H9 (cell line): ENCODE measurements at regions not wholly inside any gene's neighbourhood (a gene's known extent, or its start where the extent isn't known, plus 50 kb on each side); places are given as distances from the start of the nearest gene placed in this dataset.
A peak's percentile ranks its signal among the peaks of the same experiment; 100 is the strongest.
"Not testable (repeated sequence)": the region's sequence is repeated elsewhere in the genome, so short reads cannot be mapped to it uniquely, and the experiment has no call there.

Source experiments
- DNase-seq: peaks from one replicate; pipeline ENCODE4 v3.0.0-alpha.2; 2017
- H2AFZ ChIP-seq: one replicate; pipeline ENCODE4 v1.6.1; 2013; ENCODE audit warnings: mild to moderate bottlenecking, low read length, control low read depth, moderate library complexity
- H2AK5ac ChIP-seq: 2 replicates; pipeline ENCODE4 v1.6.1; 2013; ENCODE audit warnings: low read length, control low read depth, mixed read lengths; ENCODE audit not compliant: insufficient read length
- H2BK120ac ChIP-seq: one replicate; pipeline ENCODE4 v1.6.1; 2013; ENCODE audit warnings: low read depth, mild to moderate bottlenecking, low read length, control low read depth, inconsistent platforms; ENCODE audit not compliant: poor library complexity, severe bottlenecking
- H2BK12ac ChIP-seq: 2 replicates; pipeline ENCODE4 v1.6.1; 2013; ENCODE audit warnings: low read length, control low read depth, mixed read lengths, low read depth; ENCODE audit not compliant: insufficient read length
- H2BK15ac ChIP-seq: 2 replicates; pipeline ENCODE4 v1.6.1; 2013; ENCODE audit warnings: low read depth, low read length, control low read depth
- H2BK20ac ChIP-seq: one replicate; pipeline ENCODE4 v1.6.1; 2013; ENCODE audit warnings: low read depth, mild to moderate bottlenecking, low read length, control low read depth, inconsistent platforms; ENCODE audit not compliant: poor library complexity, severe bottlenecking
- H2BK5ac ChIP-seq: 2 replicates; pipeline ENCODE4 v1.6.1; 2013; ENCODE audit warnings: low read length, control low read depth, mixed read lengths; ENCODE audit not compliant: insufficient read length
- H3K14ac ChIP-seq: 2 replicates; pipeline ENCODE4 v1.6.1; 2013; ENCODE audit warnings: low read length, control low read depth; ENCODE audit not compliant: insufficient read depth
- H3K18ac ChIP-seq: 2 replicates; pipeline ENCODE4 v1.6.1; 2013; ENCODE audit warnings: low read depth, mild to moderate bottlenecking, mixed read lengths, low read length, control low read depth; ENCODE audit not compliant: insufficient read length
- H3K23ac ChIP-seq: 2 replicates; pipeline ENCODE4 v1.6.1; 2013; ENCODE audit warnings: low read length, control low read depth, mixed read lengths, low read depth; ENCODE audit not compliant: insufficient read length
- H3K23me2 ChIP-seq: 2 replicates; pipeline ENCODE4 v1.6.1; 2013; ENCODE audit warnings: low read depth, mild to moderate bottlenecking, mixed read lengths, low read length, control low read depth; ENCODE audit not compliant: insufficient read length, poor library complexity, severe bottlenecking
- H3K27ac ChIP-seq: 2 replicates; pipeline ENCODE4 v1.5.1; 2013; ENCODE audit warnings: low read length, control low read depth, mixed read lengths, low read depth; ENCODE audit not compliant: insufficient read length
- H3K27me3 ChIP-seq: 2 replicates; pipeline ENCODE4 v1.6.1; 2013; ENCODE audit warnings: low read length, control low read depth, inconsistent platforms; ENCODE audit not compliant: insufficient read depth
- H3K4ac ChIP-seq: 2 replicates; pipeline ENCODE4 v1.6.1; 2013; ENCODE audit warnings: low read depth, mild to moderate bottlenecking, control low read depth, inconsistent platforms, low read length, moderate library complexity
- H3K4me1 ChIP-seq: 2 replicates; pipeline ENCODE4 v1.6.1; 2013; ENCODE audit warnings: low read length, control low read depth, inconsistent platforms; ENCODE audit not compliant: insufficient read depth
- H3K4me2 ChIP-seq: 2 replicates; pipeline ENCODE4 v1.6.1; 2013; ENCODE audit warnings: low read length, control low read depth, mixed read lengths; ENCODE audit not compliant: insufficient read length, insufficient read depth
- H3K56ac ChIP-seq: 2 replicates; pipeline ENCODE4 v1.6.1; 2013; ENCODE audit warnings: low read depth, mild to moderate bottlenecking, mixed read lengths, low read length, control low read depth; ENCODE audit not compliant: insufficient read length
- H3K79me1 ChIP-seq: 2 replicates; pipeline ENCODE4 v1.6.1; 2013; ENCODE audit warnings: low read depth, mild to moderate bottlenecking, moderate library complexity, low read length, control low read depth, inconsistent platforms; ENCODE audit not compliant: insufficient read depth, poor library complexity, severe bottlenecking
- H3K79me2 ChIP-seq: 2 replicates; pipeline ENCODE4 v1.6.1; 2013; ENCODE audit warnings: low read length, control low read depth, inconsistent platforms; ENCODE audit not compliant: insufficient read depth
- H3K9ac ChIP-seq: 2 replicates; pipeline ENCODE4 v1.6.1; 2013; ENCODE audit warnings: low read length, control low read depth, mixed read lengths; ENCODE audit not compliant: insufficient read length; ENCODE audit errors: extremely low read depth
- H3K9me3 ChIP-seq: one replicate; pipeline ENCODE4 v1.6.1; 2013; ENCODE audit warnings: low read depth, low read length, inconsistent platforms; ENCODE audit not compliant: control insufficient read depth
- H3T11ph ChIP-seq: one replicate; pipeline ENCODE4 v1.6.1; 2013; ENCODE audit warnings: mild to moderate bottlenecking, low read length, control low read depth, inconsistent platforms
- H4K20me1 ChIP-seq: one replicate; pipeline ENCODE4 v1.6.1; 2013; ENCODE audit not compliant: control insufficient read depth, insufficient read length, insufficient read depth
- H4K5ac ChIP-seq: 2 replicates; pipeline ENCODE4 v1.6.1; 2013; ENCODE audit warnings: low read depth, mild to moderate bottlenecking, mixed read lengths, low read length, control low read depth; ENCODE audit not compliant: insufficient read length
- H4K8ac ChIP-seq: replicated peaks from 2 replicates; pipeline ENCODE4 v1.6.1; 2013; ENCODE audit warnings: low read length, control low read depth, mixed read lengths, low read depth; ENCODE audit not compliant: insufficient read length
- H4K91ac ChIP-seq: 2 replicates; pipeline ENCODE4 v1.6.1; 2013; ENCODE audit warnings: low read depth, mild to moderate bottlenecking, moderate library complexity, mixed read lengths, low read length, control low read depth; ENCODE audit not compliant: insufficient read length
- H3K27ac Mint-ChIP-seq, 3 experiments: 2 replicates in 2 of 3; 3 replicates in 1 of 3; pipeline ENCODE4 v1.8.0; 2020 to 2021; ENCODE audit warnings: mixed read lengths in 3 of 3, mild to moderate bottlenecking in 1 of 3, moderate library complexity in 1 of 3
- H3K27me3 Mint-ChIP-seq: 2 replicates; pipeline ENCODE4 v1.8.0; 2021; ENCODE audit warnings: low read depth, mild to moderate bottlenecking, moderate library complexity, mixed read lengths
- H3K36me3 Mint-ChIP-seq, 3 experiments: 2 replicates in 2 of 3; 3 replicates in 1 of 3; pipeline ENCODE4 v1.8.0; 2020 to 2021; ENCODE audit warnings: low read depth in 3 of 3, mixed read lengths in 3 of 3; ENCODE audit not compliant: insufficient read depth in 1 of 3
- H3K4me1 Mint-ChIP-seq, 2 experiments: 2 replicates each; pipeline ENCODE4 v1.8.0; 2020; ENCODE audit warnings: mixed read lengths in 2 of 2
- H3K4me3 Mint-ChIP-seq, 2 experiments: 2 replicates in 1 of 2; 3 replicates in 1 of 2; pipeline ENCODE4 v1.8.0; 2020 to 2021; ENCODE audit warnings: mild to moderate bottlenecking in 2 of 2, mixed read lengths in 2 of 2, moderate library complexity in 1 of 2
- H3K9me3 Mint-ChIP-seq, 2 experiments: 2 replicates in 1 of 2; 3 replicates in 1 of 2; pipeline ENCODE4 v1.8.0; 2020; ENCODE audit warnings: mild to moderate bottlenecking in 2 of 2, mixed read lengths in 2 of 2, moderate library complexity in 1 of 2
- WGBS: extraction: QIAGEN DNeasy Blood & Tissue Kit; methylation state at CpG from one replicate; pipeline ENCODE4 v1.1.7; 2013; ENCODE audit warnings: missing lambda C conversion rate, low lambda C conversion rate, mixed read lengths; ENCODE audit not compliant: insufficient read length; ENCODE audit errors: extremely low coverage; 5-methylcytosine and 5-hydroxymethylcytosine counted together

DNA sequence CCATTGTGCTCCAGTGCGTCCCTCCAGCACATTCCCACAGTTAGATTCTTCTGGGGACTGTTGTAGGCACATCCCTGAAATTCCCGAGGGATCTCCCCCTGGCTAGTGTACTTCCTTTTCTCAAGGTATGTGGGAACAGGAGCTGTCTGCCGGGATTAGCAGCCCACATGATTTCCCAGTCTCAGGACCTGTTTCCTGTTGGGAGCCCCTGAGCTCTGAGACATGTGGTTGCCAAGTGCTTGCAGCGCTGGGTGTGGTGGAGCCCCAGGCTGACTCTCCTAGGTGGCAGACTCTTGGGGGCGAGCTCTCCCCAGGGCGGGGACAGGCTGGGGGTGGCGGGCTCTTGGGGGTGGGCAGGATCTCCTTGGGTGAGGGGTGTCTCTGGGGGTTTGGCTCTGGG lies 287.0 kb upstream of the PLGLB1 start:
- not testable (repeated sequence) for H3K4me1 ChIP-seq, H4K5ac ChIP-seq, H2AK5ac ChIP-seq, H2BK20ac ChIP-seq, H3T11ph ChIP-seq, H4K8ac ChIP-seq, H3K9ac ChIP-seq, H4K20me1 ChIP-seq, H3K36me3 Mint-ChIP-seq, H2BK15ac ChIP-seq, H3K9me3 Mint-ChIP-seq, H3K79me2 ChIP-seq, H3K23ac ChIP-seq, H3K56ac ChIP-seq, H3K27me3 ChIP-seq, H3K27me3 Mint-ChIP-seq, H2BK12ac ChIP-seq, H2AFZ ChIP-seq, H3K23me2 ChIP-seq, H3K18ac ChIP-seq, H4K91ac ChIP-seq, H3K27ac ChIP-seq, H3K14ac ChIP-seq, H3K4me1 Mint-ChIP-seq, H3K27ac Mint-ChIP-seq, H3K9me3 ChIP-seq, H2BK5ac ChIP-seq, H2BK120ac ChIP-seq, H3K4me2 ChIP-seq, H3K79me1 ChIP-seq, H3K4ac ChIP-seq, H3K4me3 Mint-ChIP-seq, DNase-seq
- no CpG with 5 or more reads among the region's 7 CpGs for WGBS

DNA sequence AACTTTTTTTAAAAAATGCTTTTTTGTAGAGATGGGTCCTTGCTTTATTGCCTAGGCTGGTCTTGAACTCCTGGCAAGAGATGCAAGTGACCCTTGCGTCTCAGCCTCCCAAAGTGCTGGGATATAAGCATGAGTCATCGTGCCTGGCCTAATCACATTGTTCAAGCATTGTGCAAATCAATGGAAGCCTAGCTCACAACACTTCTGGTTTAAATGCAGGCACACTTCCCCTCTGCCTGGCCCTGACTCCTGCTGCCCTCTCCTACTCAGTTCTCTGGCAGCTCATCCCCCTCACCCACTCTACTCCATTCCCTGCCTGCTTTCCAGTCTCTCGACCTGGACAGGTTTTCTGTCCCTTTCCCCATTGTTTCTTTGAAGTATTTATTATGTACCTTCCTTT lies 288.1 kb upstream of the PLGLB1 start:
- H2AK5ac ChIP-seq, H4K8ac ChIP-seq, DNase-seq, H2BK15ac ChIP-seq, H3K4me2 ChIP-seq, H3K4me1 ChIP-seq, H3K56ac ChIP-seq, H3K9me3 Mint-ChIP-seq, H3K79me2 ChIP-seq, H2AFZ ChIP-seq, H3K27ac ChIP-seq, H3T11ph ChIP-seq, H2BK120ac ChIP-seq, H3K4me1 Mint-ChIP-seq, H4K20me1 ChIP-seq, H2BK5ac ChIP-seq, H3K27me3 ChIP-seq, H4K5ac ChIP-seq, H3K18ac ChIP-seq, H3K23ac ChIP-seq, H3K4me3 Mint-ChIP-seq, H3K36me3 Mint-ChIP-seq, H3K79me1 ChIP-seq, H3K4ac ChIP-seq, H3K14ac ChIP-seq, H2BK20ac ChIP-seq, H3K27me3 Mint-ChIP-seq, H2BK12ac ChIP-seq, H3K23me2 ChIP-seq, H3K9ac ChIP-seq, H3K9me3 ChIP-seq, H4K91ac ChIP-seq: not testable (repeated sequence)
- no CpG with 5 or more reads among the region's 3 CpGs for whole genome bisulfite sequencing
- H3K27ac Mint-ChIP-seq: peak overlapping the region in 2 of 3 experiments; percentile 20 to 78; a peak in 1 of 7 replicates
